Cardiac septum (tissue), 1 donor: ENCODE measurements at regions not wholly inside any gene's neighbourhood (a gene's known extent, or its start where the extent isn't known, plus 50 kb on each side); places are given as distances from the start of the nearest gene placed in this dataset.
"Not testable (repeated sequence)": the region's sequence is repeated elsewhere in the genome, so short reads cannot be mapped to it uniquely, and the experiment has no call there.

Experiments
- DNase-seq: peaks from one replicate; pipeline ENCODE4 v3.0.0-alpha.2; 2020; ENCODE audit warnings: low spot score
- intact Hi-C: fragments of 100-400 bp; cut with DNase I; formaldehyde crosslinking; loops from one replicate; pipeline ENCODE4 v1.14.0; 2022
- donor health status: DM: no; HTN: no; CAD: no.

DNA sequence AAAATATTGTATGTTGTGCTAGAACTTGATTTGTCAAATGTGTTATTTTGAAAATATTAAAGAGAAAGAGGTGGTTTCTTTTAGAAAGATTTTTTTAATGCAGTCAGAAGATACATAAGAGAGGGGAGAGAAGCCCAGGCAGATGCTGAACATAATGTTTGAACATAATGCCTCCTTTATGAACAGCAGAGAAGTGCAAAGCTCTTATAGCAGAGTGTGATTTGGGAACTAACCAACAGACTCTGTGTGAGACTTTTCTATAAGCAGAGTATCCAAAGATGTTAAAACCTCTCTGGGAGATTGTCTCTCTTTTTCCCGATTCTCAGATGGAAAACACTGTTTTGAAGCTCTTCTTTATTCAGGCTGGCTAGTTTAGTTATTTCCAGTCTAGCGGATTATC lies 1274.1 kb upstream of the SPRY2 start:
- DNase-seq: no peak
- intact Hi-C loops: no loop called here

DNA sequence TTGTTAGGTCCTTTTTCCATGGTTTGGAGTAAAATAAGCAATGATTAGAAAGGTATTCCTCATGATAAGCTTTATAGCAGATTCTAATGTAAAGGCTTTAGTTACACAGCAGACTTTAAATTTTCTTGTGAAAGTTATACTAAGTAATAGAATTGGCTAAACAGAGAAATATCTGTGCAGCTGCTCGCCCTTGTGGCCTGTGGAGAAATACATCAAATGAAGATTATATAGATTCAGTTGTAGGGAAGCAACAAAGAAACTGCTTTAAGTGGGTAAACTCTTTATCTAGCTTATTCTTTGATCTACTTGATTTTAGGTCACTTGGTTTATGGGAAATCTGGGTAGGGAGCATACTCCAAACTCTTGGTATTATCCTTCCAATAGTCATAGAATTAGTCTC lies 1269.7 kb upstream of the SPRY2 start:
- DNase-seq: no peak
- intact Hi-C loops: no loop called here

DNA sequence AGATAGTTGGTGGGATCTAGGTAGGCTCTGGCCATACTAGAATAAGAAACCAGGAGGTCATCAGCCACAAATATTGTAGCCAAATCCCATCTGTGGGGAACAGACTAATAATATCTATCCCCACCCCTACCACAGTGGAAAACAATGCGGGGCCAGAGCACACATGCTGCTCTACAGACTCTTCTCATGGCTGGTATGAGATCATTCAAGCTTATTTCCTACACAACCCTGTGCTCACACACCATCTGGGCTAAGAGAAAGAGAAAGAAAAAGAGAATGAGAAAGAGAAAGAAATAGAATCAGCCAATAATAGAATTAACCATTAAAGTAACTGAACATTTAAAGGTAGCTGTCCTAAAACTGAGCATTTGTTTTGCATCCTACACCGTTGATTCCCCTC lies 1268.4 kb upstream of the SPRY2 start:
- intact Hi-C loops: no loop called here
- DNase-seq: no peak

DNA sequence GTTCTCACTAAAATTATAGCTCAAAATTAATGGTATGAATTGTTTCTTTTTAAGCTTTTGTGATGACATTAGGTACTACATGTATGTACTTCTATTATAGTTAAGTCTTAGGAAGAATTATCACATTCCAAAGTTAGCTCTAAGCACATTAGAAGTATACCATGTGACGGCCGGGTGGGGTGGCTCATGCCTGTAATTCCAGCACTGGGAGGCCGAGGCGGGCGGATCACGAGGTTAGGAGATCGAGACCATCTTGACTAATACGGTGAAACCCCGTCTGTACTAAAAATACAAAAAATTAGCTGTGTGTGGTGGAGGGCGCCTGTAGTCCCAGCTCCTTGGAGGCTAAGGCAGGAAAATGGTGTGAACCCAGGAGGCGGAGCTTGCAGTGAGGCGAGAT lies 1265.1 kb upstream of the SPRY2 start:
- no peak for DNase-seq
- intact Hi-C loops: no loop called here

DNA sequence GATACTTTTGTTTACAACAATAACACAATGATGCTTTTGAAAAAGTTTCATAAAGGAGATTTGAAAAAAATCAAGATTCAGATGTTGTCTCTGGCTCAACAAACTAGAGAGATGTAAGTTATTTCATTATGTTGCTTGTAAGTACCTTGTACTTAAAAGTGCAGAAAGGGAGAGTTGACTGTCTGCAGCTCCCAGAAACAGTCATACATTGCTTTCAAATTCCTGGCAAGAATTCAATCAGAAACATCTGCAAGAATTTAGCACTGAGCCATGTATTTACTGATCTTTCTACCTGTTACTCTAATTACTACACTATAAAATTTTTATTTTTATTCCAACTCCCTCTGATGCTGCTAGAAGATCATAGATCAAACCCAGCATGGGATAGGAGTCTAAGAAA lies 1261.3 kb upstream of the SPRY2 start:
- no peak for DNase-seq
- intact Hi-C loops: no loop called here

DNA sequence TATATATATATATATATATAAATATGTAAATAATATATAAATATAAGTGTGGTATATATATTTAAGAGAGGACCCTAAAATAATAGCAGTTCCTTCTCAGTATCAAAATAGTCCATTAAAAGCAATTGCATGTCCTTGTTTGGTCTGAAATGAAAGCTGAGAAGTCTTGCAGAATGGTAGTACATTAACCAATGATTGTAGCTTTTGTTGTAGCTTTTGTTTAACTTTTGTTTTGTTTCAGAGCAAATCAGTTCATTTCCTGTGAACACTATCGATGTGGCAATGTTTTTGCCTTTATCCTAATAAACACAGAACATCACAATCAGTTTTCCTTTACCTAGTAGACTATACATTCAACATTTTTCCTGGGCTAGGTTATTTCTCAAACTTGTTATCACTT lies 1256.2 kb upstream of the SPRY2 start:
- intact Hi-C loops: no loop called here

DNA sequence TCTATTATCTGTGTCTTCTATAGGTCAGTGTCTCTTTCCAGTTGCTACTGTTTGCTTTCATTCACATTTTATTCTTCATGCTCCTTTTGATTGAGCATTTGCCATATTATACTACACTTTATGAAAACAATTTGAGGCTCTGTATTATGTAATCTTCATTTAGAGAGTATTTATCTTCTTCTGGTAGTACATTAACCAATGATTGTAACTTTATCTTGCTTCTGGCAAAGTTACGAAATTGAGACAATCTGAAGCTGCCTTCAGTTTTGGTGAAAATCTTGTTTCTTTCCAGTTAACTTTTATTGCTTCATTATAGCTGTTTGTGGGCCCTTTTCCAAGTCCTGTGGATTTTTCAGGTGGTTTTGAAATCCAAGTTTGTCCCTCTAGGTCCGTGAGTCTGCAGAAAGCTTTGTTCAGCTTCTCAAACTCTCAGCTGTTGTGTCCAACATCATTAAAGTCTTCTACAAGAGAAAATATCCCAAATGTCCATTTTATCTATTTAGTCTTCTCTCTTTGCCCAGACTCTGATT lies 1255.4 kb upstream of the SPRY2 start:
- intact Hi-C loops: no loop called here

More for the DNA sequence above, 1256.2 kb upstream of the SPRY2 start:
- DNase-seq: no peak

DNA sequence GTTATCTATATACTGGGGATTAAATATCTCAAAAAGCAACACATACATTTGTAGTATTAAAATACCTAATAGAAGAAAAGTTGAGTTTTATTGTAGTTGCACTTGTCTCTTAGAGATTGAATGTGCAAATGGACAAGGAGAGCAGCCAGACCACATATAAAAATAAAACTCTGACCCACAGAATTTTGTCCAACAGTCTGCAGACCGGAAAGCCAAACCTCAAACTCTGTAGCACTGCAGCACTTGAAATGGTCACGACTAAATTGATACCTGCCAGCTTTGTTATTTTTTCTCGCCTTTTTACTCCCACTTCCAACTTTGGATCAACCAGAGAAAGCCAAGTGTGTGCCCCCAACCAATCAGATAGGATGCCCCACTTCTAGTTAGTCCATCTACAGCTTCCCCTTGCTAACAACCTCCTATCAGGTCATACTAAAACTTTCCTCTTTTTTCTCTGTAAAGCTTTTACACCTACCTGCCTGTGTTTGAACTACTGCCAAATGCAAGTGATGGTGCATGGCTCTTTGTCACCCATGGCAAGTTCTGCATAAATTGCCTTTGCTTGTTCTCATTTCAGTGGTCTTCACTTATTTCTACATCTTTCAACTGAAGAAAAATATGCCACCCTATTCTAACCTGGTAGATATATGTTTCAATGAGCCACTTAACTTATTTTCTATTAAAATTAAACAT lies 1250.7 kb upstream of the SPRY2 start:
- DNase-seq: no peak

More for the DNA sequence above, 1255.4 kb upstream of the SPRY2 start:
- no peak for DNase-seq

DNA sequence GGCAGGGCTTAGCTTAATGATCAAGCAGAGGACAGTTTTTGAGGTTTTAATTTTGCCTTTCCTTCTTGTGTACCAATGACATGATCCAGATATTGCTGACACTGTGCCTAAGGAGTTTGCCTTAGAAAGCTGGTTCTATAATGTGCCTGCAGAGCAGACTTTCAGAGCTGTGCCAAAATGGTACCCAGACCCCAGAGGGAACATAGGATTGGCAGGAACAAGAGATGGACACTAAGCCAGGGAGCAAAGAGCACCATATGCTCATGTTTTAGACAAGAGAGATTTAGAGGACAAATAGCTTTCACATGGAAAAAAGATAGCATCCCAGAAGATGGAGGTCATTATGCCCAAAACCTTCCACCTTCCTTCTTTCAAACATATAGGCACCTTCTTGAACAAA lies 1241.5 kb upstream of the SPRY2 start:
- no peak for DNase-seq
- intact Hi-C loops: no loop called here

More for the DNA sequence above, 1250.7 kb upstream of the SPRY2 start:
- intact Hi-C loops: no loop called here

DNA sequence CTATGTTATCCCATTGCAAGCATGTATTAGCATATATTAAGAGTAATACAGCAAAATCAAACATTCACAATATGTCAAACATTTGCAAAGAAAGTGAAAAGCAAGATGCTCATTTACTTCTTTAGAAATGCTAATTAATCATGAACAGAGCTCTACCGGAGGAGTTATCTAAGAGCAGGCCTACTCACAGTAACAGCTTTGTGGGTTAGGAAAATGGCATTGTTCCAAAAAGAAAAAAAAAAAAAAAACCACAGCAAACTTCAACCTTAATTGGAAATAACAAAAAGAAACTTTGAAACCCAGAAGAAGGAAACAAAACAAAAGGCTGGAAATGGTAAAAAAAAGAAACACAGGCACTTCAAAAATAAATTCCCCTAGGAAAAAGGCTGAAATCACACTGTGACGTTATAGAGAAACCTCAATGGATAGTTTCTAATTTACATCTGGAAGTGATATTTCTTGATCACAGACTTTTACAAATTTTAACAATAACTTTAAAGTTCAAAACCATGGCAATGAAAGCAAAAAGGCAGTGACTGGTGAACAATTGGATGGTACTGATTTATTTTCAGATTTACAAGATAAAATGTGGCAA lies 1236.8 kb upstream of the SPRY2 start:
- DNase-seq: no peak
- intact Hi-C loops: loop anchor here (5.0 kb wide), 1 partner anchor 50 kb away; no protein-coding TSS in a partner anchor

DNA sequence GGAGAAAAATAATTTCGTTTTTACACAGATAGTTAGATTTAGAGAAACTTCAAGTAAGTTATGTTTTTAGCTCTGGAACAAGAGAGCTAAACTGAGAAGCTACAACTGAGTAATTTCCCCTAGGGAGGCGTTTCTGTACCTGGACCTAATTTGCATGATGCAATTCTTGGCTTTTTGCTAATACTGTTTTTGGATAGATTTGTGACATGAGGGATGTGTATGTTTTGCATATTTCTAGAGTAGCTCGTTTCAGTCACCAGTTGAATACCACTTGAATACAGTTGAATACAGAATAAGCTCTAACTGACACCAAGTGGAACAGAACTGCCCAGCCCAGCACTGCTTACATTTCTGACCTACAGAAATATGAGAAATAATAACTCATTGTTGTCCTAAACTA lies 1227.9 kb upstream of the SPRY2 start:
- intact Hi-C loops: no loop called here

DNA sequence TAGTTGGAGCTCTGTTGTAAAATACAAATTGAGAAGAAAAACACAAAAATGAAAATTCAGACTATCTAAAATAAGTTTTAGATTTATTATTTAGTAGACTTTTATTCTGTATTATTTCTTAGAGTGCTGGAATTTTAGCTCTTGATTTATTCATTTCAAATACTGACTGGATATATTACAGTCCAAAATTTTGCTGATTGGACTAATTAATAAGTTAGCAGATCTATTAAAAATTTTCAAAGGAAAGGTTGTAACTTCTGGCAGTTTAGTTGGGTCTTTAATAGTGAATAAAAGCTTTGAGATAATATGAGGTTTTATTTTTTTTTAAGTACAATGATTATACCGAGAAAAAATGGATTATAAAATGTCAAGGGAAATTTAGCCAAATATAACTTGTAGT lies 1224.9 kb upstream of the SPRY2 start:
- DNase-seq: no peak
- intact Hi-C loops: no loop called here

More for the DNA sequence above, 1227.9 kb upstream of the SPRY2 start:
- no peak for DNase-seq

DNA sequence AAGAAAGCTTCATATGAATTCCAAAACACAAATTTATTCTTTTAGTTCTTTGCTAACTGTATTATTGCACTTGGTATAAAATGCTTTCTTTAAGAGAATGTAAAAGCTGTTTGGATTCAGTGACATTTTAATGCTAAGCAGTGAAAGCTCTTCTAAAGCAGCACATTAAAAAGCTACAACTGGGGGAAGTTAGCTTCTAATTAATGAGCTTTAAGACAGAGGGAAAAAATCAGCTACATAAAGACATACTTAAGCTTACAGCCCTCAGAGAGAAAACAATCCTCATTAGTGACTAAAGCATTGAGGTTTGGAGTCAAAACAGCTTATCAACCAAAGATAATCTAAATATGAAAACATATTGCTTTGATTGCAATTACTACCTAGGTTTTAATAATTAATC lies 1222.2 kb upstream of the SPRY2 start:
- DNase-seq: no peak
- intact Hi-C loops: no loop called here

DNA sequence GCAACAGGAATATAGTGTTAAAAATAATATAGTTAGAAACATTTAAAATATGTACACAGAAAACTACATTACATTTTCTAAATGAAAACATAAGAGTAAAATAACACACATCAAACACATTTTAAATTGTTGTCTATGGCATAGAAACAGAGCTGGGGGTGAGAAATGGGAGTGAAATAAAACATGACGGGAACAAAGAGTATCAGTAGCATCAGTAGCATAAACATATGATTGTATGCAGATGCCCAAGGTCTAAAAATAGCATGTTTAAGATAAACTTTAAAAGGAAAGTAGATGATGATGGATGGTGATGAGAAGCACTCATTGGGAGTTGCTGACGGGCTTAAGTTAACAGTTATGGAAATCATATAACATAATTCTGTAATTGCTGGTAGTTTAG lies 1221.7 kb upstream of the SPRY2 start:
- no peak for DNase-seq
- intact Hi-C loops: no loop called here

DNA sequence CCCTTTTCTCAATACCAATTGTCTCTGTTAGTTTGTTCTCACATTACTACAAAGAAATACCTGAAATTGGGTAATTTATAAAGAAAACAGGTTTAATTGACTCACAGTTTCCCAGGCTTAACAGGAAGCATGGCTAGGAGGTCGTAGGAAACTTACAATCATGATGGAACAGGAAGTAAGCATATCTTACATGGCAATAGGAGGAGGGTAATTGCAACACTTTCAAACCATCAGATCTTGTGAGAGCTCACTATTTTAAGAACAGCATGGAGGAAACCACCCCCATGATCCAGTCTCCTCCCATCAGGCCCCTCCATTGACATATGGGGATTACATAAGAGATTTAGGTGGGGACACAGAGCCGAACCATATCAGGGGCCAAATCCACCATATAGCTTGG lies 1210.1 kb upstream of the SPRY2 start:
- no peak for DNase-seq
- intact Hi-C loops: no loop called here

DNA sequence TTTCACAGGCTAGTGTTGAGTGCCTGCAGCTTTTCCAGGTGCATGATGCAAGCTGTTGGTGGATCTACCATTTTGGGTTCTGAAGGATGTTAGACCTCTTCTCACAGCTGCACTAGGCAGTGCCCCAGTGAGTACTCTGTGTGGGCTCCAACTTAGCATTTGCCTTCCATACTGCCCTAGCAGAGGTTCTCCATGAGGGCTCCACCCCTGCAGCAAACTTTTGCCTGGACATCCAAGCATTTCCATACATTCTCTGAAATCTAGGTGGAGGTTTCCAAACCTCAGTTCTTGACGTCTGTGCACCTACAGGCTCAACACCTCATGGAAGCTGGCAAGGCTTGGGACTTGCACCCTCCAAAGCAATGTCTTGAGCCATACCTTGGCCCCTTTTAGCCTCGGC lies 1205.4 kb upstream of the SPRY2 start:
- DNase-seq, intact Hi-C loops: not testable (repeated sequence)

DNA sequence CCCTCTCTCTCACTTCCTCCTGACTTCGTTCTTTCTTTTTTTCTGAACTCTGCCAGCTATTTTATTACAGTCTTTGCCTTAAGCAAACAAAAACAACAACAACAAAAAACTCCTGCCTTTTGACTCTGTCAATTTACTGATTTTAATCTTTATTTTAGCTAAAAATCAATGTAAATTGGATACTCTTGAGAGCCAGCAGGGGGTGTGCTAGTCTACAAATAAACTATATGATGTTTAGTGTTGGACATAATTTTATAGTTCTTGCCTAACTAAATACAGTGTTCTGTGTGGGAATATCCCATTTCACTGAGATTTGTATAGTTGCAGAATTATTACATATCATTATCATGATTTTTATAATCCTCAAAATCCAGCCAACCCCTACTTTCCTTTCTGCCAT lies 1199.9 kb upstream of the SPRY2 start:
- no peak for DNase-seq
- intact Hi-C loops: no loop called here

DNA sequence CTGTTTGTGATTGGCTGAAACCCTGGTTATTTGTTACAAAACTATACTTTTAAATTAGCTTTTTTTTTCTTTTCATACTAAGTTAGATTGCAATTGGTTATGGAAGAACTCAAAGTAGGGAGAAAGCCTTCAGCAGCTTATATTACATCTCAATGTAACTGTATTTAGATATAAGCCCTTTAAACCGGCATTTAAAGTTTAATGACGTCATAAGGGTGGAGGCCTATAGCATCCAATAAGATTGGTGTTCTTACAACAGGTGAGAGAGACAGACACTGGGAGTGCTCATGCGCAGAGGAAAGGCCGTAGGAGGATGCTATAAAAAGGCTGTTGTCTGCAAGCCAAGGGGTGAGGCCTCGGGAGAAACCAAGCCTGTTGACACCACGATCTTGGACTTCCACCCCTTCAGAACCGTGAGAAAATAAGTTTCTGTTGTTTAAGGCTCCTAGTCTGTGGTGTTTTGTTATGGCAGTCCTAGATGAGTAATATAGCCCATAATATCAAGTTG lies 1198.8 kb upstream of the SPRY2 start:
- intact Hi-C loops: no loop called here
- DNase-seq: no peak

DNA sequence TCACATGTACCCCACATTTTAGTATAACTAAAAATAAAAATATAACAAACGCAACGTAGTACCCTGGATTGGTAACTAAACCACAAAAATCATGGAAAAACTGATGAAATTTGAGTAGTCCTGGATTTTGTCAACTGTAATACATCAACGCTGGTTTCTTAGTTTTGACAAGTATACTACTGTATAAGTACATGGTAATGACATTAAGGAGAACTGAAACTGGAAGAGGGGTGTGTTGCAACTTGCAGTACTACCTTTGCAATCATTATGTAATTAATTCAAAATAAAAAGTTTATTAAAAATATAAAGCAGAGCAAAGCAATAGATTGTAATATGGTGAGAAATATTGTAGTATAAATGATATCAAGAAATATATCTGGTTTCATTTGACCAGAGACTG lies 1158.0 kb upstream of the SPRY2 start:
- no peak for DNase-seq
- intact Hi-C loops: no loop called here

DNA sequence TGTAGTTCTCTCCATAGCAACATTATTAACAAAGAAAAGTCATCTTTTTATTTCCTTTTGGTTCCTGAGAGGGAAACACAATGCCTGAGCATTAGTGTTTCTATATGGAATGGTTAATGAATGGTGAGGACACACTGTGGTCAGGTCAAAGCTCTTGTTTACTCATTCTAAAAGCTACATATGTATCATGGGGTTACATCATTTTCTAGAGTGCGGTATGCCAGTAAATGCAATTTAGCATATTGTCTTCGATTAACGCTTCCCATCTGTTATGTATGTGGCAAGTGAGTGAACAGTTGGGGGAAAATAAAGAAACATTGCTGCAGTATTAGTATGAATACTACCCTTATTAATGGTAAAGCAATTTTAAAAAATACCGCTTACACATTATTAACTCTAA lies 1152.2 kb upstream of the SPRY2 start:
- intact Hi-C loops: no loop called here
- no peak for DNase-seq

DNA sequence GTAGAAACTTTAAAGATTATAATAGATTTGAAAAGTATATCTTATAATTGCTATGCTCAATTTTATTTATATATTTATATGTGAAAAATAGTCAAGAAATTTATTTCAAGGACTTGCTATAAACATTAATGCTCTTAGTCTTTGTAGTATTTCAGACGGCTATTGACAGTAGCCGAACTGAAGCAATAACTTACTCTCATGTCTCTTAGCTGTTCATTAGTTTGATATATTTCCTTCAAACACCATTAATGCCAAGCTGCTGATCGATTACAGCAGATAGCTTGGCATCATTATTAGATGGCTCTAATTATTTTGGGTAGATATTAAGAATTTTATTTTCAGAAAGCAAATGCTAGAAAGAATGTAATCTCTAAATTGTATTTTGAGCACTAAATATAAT lies 1151.5 kb upstream of the SPRY2 start:
- intact Hi-C loops: no loop called here
- no peak for DNase-seq
